Bronchial epithelial cell (primary cell): ENCODE measurements at regions not wholly inside any gene's neighbourhood (a gene's known extent, or its start where the extent isn't known, plus 50 kb on each side); places are given as distances from the start of the nearest gene placed in this dataset.
"Not testable (repeated sequence)": the region's sequence is repeated elsewhere in the genome, so short reads cannot be mapped to it uniquely, and the experiment has no call there.

Experiments
- DNase-seq: peaks from one replicate; pipeline ENCODE4 v3.0.0-alpha.2; 2010; ENCODE audit warnings: low read depth
- FAIRE-seq: peaks from 2 replicates; lab custom pipeline; 2011; peaks lifted over from hg19 to GRCh38; lab: Jason Lieb, UNC
- H3K27me3 ChIP-seq: 2 replicates; pipeline ENCODE4 v1.5.1; 2011; ENCODE audit warnings: low read length; ENCODE audit not compliant: control insufficient read depth, insufficient read depth
- H3K36me3 ChIP-seq: 2 replicates; pipeline ENCODE4 v1.5.1; 2011; ENCODE audit warnings: low read length; ENCODE audit not compliant: control insufficient read depth, insufficient read depth
- H3K4me3 ChIP-seq: 2 replicates; pipeline ENCODE4 v1.5.1; 2011; ENCODE audit warnings: mild to moderate bottlenecking, low read depth, low read length, control low read depth
- TF ChIP-seq, protein P1 (sequence below): IDR thresholded peaks from 2 replicates; pipeline ENCODE4 v1.5.1; 2011; ENCODE audit warnings: mild to moderate bottlenecking, moderate library complexity, low read length, control low read depth, inconsistent platforms; ENCODE audit not compliant: insufficient read depth, severe bottlenecking

DNA sequence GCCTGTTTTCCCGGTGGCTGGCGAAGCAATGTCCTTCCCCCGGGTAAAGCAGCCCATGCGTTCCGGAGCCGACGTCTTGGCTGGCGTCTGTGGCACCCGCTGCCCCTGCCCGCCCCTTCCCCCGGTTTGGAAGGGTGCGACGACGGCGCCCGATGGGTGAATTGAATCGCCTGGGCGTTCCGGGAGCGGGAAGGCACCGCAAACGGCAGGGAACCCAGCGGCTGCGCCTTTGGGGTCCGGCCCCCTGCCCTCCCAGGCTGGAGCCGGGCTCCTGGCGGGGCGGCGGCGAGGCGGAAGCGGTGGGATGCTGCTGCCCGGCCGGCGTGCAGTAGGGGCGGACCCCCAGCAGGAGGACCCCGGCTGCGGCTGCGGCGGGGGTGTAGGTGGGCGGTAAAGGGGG lies 123.6 kb upstream of the RHOU start:
- not testable (repeated sequence) for DNase-seq, H3K36me3 ChIP-seq, H3K4me3 ChIP-seq, H3K27me3 ChIP-seq, FAIRE-seq

DNA sequence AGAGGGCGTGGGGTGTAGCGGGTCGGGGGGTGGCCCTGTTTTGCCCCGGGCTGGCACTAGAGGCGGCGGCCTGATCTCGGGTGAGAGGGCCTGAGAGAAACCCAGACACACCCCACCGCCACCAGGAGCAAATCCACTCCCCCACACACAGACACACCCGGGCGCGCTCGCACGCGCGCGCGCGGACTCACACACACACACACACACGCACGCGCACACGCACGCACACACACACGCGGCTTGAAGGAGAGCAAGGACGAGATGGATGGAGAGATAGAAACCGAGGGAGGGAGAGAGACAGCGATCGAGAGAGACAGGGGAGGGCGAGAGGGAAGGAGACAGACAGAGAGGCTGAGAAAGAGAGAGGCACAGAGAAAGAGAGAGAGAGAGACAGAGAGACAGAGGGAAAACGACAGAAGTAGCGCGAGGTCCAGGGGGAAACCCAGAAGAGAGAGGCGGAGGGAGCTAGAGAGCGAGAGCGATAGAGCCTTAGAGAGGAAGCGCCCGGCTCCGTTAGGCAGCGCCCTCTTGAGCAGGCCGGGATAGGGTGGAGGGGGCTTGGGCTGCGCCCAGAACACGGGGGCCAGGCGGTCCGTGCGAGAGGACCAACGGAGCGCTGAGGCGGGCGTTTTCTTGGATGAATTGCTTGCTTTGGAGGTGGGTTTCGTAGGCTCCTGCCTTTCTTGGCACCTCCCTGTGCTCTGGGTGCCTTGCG lies 113.1 kb upstream of the RHOU start:
- not testable (repeated sequence) for H3K27me3 ChIP-seq, FAIRE-seq, DNase-seq, H3K36me3 ChIP-seq
- H3K4me3 ChIP-seq = peak overlapping the region; percentile 27

DNA sequence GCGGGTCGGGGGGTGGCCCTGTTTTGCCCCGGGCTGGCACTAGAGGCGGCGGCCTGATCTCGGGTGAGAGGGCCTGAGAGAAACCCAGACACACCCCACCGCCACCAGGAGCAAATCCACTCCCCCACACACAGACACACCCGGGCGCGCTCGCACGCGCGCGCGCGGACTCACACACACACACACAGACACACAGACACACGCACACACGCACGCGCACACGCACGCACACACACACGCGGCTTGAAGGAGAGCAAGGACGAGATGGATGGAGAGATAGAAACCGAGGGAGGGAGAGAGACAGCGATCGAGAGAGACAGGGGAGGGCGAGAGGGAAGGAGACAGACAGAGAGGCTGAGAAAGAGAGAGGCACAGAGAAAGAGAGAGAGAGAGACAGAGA lies 108.8 kb upstream of the RHOU start:
- not testable (repeated sequence) for H3K4me3 ChIP-seq, DNase-seq, FAIRE-seq, H3K27me3 ChIP-seq, H3K36me3 ChIP-seq

DNA sequence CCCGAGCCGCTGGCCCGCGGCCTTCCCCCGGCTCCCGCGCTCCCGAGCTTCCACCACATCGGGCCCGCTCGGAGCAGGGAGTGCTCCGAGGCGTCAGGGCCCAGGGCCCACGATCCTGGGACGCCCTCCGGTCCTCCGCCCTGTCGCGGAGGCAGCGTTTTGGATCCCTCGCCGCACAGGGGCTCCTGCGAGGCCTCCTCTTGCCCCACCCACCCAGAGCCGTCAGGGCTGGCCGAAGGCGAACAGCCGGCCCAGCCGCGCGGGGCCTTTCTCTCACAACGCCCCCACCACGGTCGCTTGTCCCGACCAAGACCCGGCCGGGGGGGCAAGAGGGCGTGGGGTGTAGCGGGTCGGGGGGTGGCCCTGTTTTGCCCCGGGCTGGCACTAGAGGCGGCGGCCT lies 102.4 kb upstream of the RHOU start:
- FAIRE-seq, H3K4me3 ChIP-seq, DNase-seq, H3K27me3 ChIP-seq, H3K36me3 ChIP-seq: not testable (repeated sequence)

DNA sequence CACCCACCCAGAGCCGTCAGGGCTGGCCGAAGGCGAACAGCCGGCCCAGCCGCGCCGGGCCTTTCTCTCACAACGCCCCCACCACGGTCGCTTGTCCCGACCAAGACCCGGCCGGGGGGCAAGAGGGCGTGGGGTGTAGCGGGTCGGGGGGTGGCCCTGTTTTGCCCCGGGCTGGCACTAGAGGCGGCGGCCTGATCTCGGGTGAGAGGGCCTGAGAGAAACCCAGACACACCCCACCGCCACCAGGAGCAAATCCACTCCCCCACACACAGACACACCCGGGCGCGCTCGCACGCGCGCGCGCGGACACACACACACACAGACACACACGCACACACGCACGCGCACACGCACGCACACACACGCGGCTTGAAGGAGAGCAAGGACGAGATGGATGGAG lies 100.0 kb upstream of the RHOU start:
- peak overlapping the region; percentile 29 for H3K4me3 ChIP-seq
- DNase-seq, H3K36me3 ChIP-seq, FAIRE-seq, H3K27me3 ChIP-seq: not testable (repeated sequence)

DNA sequence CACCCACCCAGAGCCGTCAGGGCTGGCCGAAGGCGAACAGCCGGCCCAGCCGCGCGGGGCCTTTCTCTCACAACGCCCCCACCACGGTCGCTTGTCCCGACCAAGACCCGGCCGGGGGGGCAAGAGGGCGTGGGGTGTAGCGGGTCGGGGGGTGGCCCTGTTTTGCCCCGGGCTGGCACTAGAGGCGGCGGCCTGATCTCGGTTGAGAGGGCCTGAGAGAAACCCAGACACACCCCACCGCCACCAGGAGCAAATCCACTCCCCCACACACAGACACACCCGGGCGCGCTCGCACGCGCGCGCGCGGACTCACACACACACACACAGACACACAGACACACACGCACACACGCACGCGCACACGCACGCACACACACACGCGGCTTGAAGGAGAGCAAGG lies 97.8 kb upstream of the RHOU start:
- H3K27me3 ChIP-seq, FAIRE-seq, H3K36me3 ChIP-seq, DNase-seq: not testable (repeated sequence)
- H3K4me3 ChIP-seq = peak overlapping the region; percentile 27

DNA sequence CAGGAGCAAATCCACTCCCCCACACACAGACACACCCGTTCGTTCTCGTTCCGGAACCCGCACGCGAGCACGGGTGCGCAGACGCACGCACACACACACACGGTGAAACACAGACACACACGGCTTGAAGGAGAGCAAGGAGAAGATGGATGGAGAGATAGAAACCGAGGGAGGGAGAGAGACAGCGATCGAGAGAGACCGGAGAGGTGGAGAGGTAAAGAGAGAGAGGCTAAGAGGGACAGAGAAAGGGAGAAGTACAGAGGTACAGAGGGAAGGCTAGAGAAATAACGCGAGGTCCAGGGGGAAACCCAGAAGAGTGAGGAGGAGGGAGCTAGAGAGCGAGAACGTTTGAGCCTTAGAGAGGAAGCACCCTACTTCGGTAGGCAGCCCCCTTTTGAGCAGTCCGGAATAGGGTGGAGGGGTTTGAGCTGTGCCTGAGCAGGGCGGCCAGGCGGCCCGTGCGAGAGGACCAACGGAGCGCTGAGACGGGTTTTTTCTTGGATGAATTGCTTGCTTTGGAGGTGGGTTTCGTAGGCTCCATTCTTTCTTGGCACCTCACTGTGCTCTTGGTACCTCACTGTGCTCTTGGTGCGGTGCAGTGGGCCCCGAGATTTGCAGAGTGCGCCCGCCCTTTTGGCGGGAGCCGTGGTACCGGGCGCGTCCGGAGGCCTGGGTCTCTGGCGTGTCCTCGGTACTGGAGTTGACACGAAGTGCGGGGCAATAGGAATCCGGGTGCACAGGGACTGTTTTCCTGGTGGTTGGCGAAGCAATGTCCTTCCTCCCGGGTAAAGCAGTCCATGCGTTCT lies 88.4 kb upstream of the RHOU start:
- TF ChIP-seq, protein P1, sequence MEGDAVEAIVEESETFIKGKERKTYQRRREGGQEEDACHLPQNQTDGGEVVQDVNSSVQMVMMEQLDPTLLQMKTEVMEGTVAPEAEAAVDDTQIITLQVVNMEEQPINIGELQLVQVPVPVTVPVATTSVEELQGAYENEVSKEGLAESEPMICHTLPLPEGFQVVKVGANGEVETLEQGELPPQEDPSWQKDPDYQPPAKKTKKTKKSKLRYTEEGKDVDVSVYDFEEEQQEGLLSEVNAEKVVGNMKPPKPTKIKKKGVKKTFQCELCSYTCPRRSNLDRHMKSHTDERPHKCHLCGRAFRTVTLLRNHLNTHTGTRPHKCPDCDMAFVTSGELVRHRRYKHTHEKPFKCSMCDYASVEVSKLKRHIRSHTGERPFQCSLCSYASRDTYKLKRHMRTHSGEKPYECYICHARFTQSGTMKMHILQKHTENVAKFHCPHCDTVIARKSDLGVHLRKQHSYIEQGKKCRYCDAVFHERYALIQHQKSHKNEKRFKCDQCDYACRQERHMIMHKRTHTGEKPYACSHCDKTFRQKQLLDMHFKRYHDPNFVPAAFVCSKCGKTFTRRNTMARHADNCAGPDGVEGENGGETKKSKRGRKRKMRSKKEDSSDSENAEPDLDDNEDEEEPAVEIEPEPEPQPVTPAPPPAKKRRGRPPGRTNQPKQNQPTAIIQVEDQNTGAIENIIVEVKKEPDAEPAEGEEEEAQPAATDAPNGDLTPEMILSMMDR = peak; percentile 10
- Histone ChIP-seq H3K36me3 (no peaks in the 10 kb centered on the region), H3K4me3 (peak overlapping the region; percentile 52), H3K27me3 (no peaks in the 10 kb centered on the region)
- DNase-seq = peak; percentile 57
- FAIRE-seq = no peak

DNA sequence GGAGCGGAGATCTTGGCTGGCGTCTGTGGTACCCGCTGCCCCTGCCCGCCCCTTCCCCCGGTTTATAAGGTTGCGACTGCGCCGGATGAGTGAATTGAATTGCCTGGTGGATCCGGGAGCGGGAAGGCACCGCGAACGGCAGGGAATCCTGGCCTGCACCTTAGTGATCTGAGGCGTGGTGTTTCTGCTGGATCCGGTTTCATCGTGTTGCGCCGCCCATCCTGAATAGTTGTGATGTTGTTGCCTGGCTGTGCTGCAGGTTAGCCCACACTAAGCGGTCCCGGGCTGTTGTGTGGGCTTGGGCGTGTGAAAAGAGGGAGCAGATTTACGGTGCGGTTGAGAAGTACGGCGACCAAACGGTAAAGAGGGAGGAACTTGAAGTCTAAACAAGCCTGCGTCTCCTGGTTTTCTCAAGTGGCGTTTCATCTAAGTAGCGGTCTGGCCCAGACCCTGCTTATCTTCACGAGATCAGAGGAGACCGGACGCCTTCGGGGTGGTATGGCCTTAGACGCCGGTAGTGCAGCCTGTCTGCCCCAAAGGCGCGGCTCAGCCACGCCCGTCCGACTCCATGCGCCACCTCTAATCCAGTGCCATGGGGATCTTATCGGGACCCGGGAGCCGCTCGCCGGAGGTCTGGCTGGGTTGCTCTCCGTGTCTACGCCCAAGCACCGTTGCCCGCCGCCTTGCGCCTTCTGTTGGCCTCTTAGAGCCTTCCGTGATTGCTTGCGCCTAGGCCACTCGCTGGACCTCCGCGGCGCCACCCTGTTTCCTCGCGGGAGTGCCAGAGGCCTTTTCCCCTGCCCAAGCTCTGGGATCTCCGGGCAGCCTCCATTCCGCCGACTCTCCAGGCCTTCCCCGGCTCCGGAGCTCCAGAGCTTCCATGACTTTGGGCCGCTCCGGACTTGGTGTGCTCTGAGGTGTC lies 87.5 kb upstream of the RHOU start:
- no peak for FAIRE-seq
- Histone ChIP-seq H3K4me3 (peak overlapping the region; percentile 52), H3K27me3 (no peaks in the 10 kb centered on the region), H3K36me3 (no peaks in the 10 kb centered on the region)
- TF ChIP-seq, protein P1 = no peak
- DNase-seq = peak; percentile 66
